ENCODE measurements at regions not wholly inside any gene's neighbourhood (a gene's known extent, or its start where the extent isn't known, plus 50 kb on each side); places are given as distances from the start of the nearest gene placed in this dataset.

- H3K27me3 Mint-ChIP-seq = no peaks in the 10 kb centered on the region
- no peak overlapping the region for H3K27ac Mint-ChIP-seq
- H3K4me3 Mint-ChIP-seq = no peak overlapping the region
- H3K36me3 Mint-ChIP-seq = no peaks in the 10 kb centered on the region
- DNase-seq = no peak
- no peaks in the 10 kb centered on the region for H3K4me1 Mint-ChIP-seq
- peaks cover 5 to 10% of the 10 kb centered on the region in 2 donors for H3K9me3 Mint-ChIP-seq
- no peak for ATAC-seq (replicated peaks)
Observed at GRCh38 chr10:128775743-128776142, 649.5 kb upstream of the MKI67 start.

- Mint-ChIP-seq H3K27ac (no peak overlapping the region), H3K4me3 (no peak overlapping the region), H3K27me3 (no peaks in the 10 kb centered on the region), H3K36me3 (no peaks in the 10 kb centered on the region), H3K4me1 (no peaks in the 10 kb centered on the region), H3K9me3 (peaks cover 5 to 10% of the 10 kb centered on the region in 2 donors)
- ATAC-seq (replicated peaks) (no peak), DNase-seq (no peak)
Observed at GRCh38 chr10:128776673-128777252, 650.5 kb upstream of the MKI67 start.

GRCh38 chr10:128777342-128777741 lies 651.1 kb upstream of the MKI67 start:
- no peak overlapping the region for H3K27ac Mint-ChIP-seq
- H3K4me3 Mint-ChIP-seq = no peak overlapping the region
- DNase-seq = no peak
- H3K9me3 Mint-ChIP-seq = peaks cover 1 to 6% of the 10 kb centered on the region in 2 donors
- no peaks in the 10 kb centered on the region for H3K4me1 Mint-ChIP-seq
- H3K27me3 Mint-ChIP-seq = no peaks in the 10 kb centered on the region
- no peaks in the 10 kb centered on the region for H3K36me3 Mint-ChIP-seq
- ATAC-seq (replicated peaks) = no peak

GRCh38 chr10:128779416-128779815 lies 653.2 kb upstream of the MKI67 start:
- Mint-ChIP-seq H3K36me3 (no peaks in the 10 kb centered on the region), H3K27ac (no peak overlapping the region), H3K9me3 (no peaks in the 10 kb centered on the region), H3K4me3 (no peak overlapping the region), H3K27me3 (no peaks in the 10 kb centered on the region), H3K4me1 (no peaks in the 10 kb centered on the region)
- DNase-seq (no peak), ATAC-seq (replicated peaks) (no peak)

GRCh38 chr10:128780156-128780761 lies 654.0 kb upstream of the MKI67 start:
- Mint-ChIP-seq H3K9me3 (no peaks in the 10 kb centered on the region), H3K4me1 (no peaks in the 10 kb centered on the region), H3K27me3 (no peaks in the 10 kb centered on the region), H3K36me3 (no peaks in the 10 kb centered on the region), H3K27ac (no peak overlapping the region), H3K4me3 (no peak overlapping the region)
- ATAC-seq (replicated peaks) = no peak
- no peak for DNase-seq

- Mint-ChIP-seq H3K27me3 (no peaks in the 10 kb centered on the region), H3K4me3 (no peak overlapping the region), H3K9me3 (no peaks in the 10 kb centered on the region), H3K4me1 (no peaks in the 10 kb centered on the region), H3K36me3 (no peaks in the 10 kb centered on the region), H3K27ac (no peak overlapping the region)
- DNase-seq (no peak), ATAC-seq (replicated peaks) (no peak)
Observed at GRCh38 chr10:128781637-128782036, 655.4 kb upstream of the MKI67 start.

GRCh38 chr10:128784444-128784843 lies 658.2 kb upstream of the MKI67 start:
- Mint-ChIP-seq H3K4me3 (no peak overlapping the region), H3K9me3 (no peaks in the 10 kb centered on the region), H3K27ac (no peak overlapping the region), H3K36me3 (no peaks in the 10 kb centered on the region), H3K27me3 (no peaks in the 10 kb centered on the region), H3K4me1 (no peaks in the 10 kb centered on the region)
- DNase-seq (no peak), ATAC-seq (replicated peaks) (no peak)

GRCh38 chr10:128792426-128793140 lies 666.4 kb upstream of the MKI67 start:
- no peaks in the 10 kb centered on the region for H3K4me1 Mint-ChIP-seq
- no peak overlapping the region for H3K27ac Mint-ChIP-seq
- H3K36me3 Mint-ChIP-seq = no peaks in the 10 kb centered on the region
- no peak for ATAC-seq (replicated peaks)
- no peak for DNase-seq
- peaks cover 0 to 6% of the 10 kb centered on the region in 2 donors for H3K27me3 Mint-ChIP-seq
- no peak overlapping the region for H3K4me3 Mint-ChIP-seq
- no peaks in the 10 kb centered on the region for H3K9me3 Mint-ChIP-seq

GRCh38 chr10:128793726-128794655 lies 667.8 kb upstream of the MKI67 start:
- DNase-seq = no peak
- H3K9me3 Mint-ChIP-seq = peaks cover 0 to 1% of the 10 kb centered on the region in 2 donors
- peaks cover 0 to 6% of the 10 kb centered on the region in 2 donors for H3K27me3 Mint-ChIP-seq
- no peaks in the 10 kb centered on the region for H3K4me1 Mint-ChIP-seq
- H3K27ac Mint-ChIP-seq = no peak overlapping the region
- no peak overlapping the region for H3K4me3 Mint-ChIP-seq
- H3K36me3 Mint-ChIP-seq = no peaks in the 10 kb centered on the region
- ATAC-seq (replicated peaks) = no peak

GRCh38 chr10:128796396-128796912 lies 670.2 kb upstream of the MKI67 start:
- H3K27me3 Mint-ChIP-seq = peaks cover 0 to 6% of the 10 kb centered on the region in 2 donors
- H3K4me1 Mint-ChIP-seq = no peaks in the 10 kb centered on the region
- H3K9me3 Mint-ChIP-seq = peaks cover 0 to 1% of the 10 kb centered on the region in 2 donors
- no peak overlapping the region for H3K4me3 Mint-ChIP-seq
- H3K36me3 Mint-ChIP-seq = no peaks in the 10 kb centered on the region
- DNase-seq (no peak), ATAC-seq (replicated peaks) (no peak)
- H3K27ac Mint-ChIP-seq = no peak overlapping the region

- ATAC-seq (replicated peaks) = no peak
- DNase-seq = no peak
- Mint-ChIP-seq H3K27ac (no peak overlapping the region), H3K36me3 (no peaks in the 10 kb centered on the region), H3K4me1 (no peaks in the 10 kb centered on the region), H3K4me3 (no peak overlapping the region), H3K27me3 (peaks cover 0 to under 1% of the 10 kb centered on the region in 2 donors), H3K9me3 (peaks cover 0 to 1% of the 10 kb centered on the region in 2 donors)
Observed at GRCh38 chr10:128802062-128802461, 665.0 kb upstream of the MGMT start.

- no peak overlapping the region for H3K4me3 Mint-ChIP-seq
- no peaks in the 10 kb centered on the region for H3K9me3 Mint-ChIP-seq
- H3K4me1 Mint-ChIP-seq = no peaks in the 10 kb centered on the region
- DNase-seq (no peak), ATAC-seq (replicated peaks) (no peak)
- no peak overlapping the region for H3K27ac Mint-ChIP-seq
- H3K36me3 Mint-ChIP-seq = no peaks in the 10 kb centered on the region
- peaks cover 0 to 4% of the 10 kb centered on the region in 2 donors for H3K27me3 Mint-ChIP-seq
Observed at GRCh38 chr10:128803790-128804189, 663.3 kb upstream of the MGMT start.

- Mint-ChIP-seq H3K4me3 (no peak overlapping the region), H3K36me3 (no peaks in the 10 kb centered on the region), H3K4me1 (no peaks in the 10 kb centered on the region), H3K9me3 (no peaks in the 10 kb centered on the region), H3K27me3 (peaks cover 0 to 4% of the 10 kb centered on the region in 2 donors), H3K27ac (no peak overlapping the region)
- DNase-seq (no peak), ATAC-seq (replicated peaks) (no peak)
Observed at GRCh38 chr10:128804411-128804810, 662.6 kb upstream of the MGMT start.

- peaks cover 0 to 4% of the 10 kb centered on the region in 2 donors for H3K27me3 Mint-ChIP-seq
- ATAC-seq (replicated peaks) = no peak
- H3K27ac Mint-ChIP-seq = no peak overlapping the region
- H3K4me3 Mint-ChIP-seq = no peak overlapping the region
- no peaks in the 10 kb centered on the region for H3K9me3 Mint-ChIP-seq
- no peaks in the 10 kb centered on the region for H3K36me3 Mint-ChIP-seq
- H3K4me1 Mint-ChIP-seq = no peaks in the 10 kb centered on the region
- DNase-seq = no peak
Observed at GRCh38 chr10:128808921-128809440, 658.1 kb upstream of the MGMT start.

Measured in stimulated activated naive B cell treated with anti-CD40 and anti-IgM and Interleukin-4, amounts not matched to agents 10 μg/mL and 1 μg/mL and 100 μg/mL, for 72 hours (primary cell).